ENCODE measurements at regions not wholly inside any gene's neighbourhood (a gene's known extent, or its start where the extent isn't known, plus 50 kb on each side); places are given as distances from the start of the nearest gene placed in this dataset.

- DNase-seq, result no peak
- no peak for TF ChIP-seq GATA1 (IDR thresholded peaks at IDR 0.05; ENCODE audit: low read depth, low read length)
- no peak for TF ChIP-seq POLR2A (IDR thresholded peaks at IDR 0.05; ENCODE audit: low read length)
Measured at GRCh38 chr4:120508036-120508435, 414.5 kb downstream of the PRDM5 start.

- TF ChIP-seq GATA1 (IDR thresholded peaks at IDR 0.05; ENCODE audit: low read depth, low read length) (no peak), POLR2A (IDR thresholded peaks at IDR 0.05; ENCODE audit: low read length) (no peak)
- DNase-seq, result no peak
Measured at GRCh38 chr4:120506536-120506935, 416.0 kb downstream of the PRDM5 start.

GRCh38 chr4:120498678-120499077 is 423.8 kb downstream of the PRDM5 start:
- DNase-seq, result no peak
- TF ChIP-seq GATA1 (IDR thresholded peaks at IDR 0.05; ENCODE audit: low read depth, low read length), result no peak
- TF ChIP-seq POLR2A (IDR thresholded peaks at IDR 0.05; ENCODE audit: low read length), result no peak

GRCh38 chr4:120491481-120491880 is 424.8 kb upstream of the MAD2L1 start:
- TF ChIP-seq POLR2A (IDR thresholded peaks at IDR 0.05; ENCODE audit: low read length) (no peak), GATA1 (IDR thresholded peaks at IDR 0.05; ENCODE audit: low read depth, low read length) (no peak)
- no peak for DNase-seq

GRCh38 chr4:120481756-120482155 is 415.1 kb upstream of the MAD2L1 start:
- TF ChIP-seq POLR2A (IDR thresholded peaks at IDR 0.05; ENCODE audit: low read length) (no peak), GATA1 (IDR thresholded peaks at IDR 0.05; ENCODE audit: low read depth, low read length) (no peak)
- DNase-seq, result no peak

- no peak for DNase-seq
- TF ChIP-seq POLR2A (IDR thresholded peaks at IDR 0.05; ENCODE audit: low read length), result no peak
- no peak for TF ChIP-seq GATA1 (IDR thresholded peaks at IDR 0.05; ENCODE audit: low read depth, low read length)
Measured at GRCh38 chr4:120472447-120473131, 405.9 kb upstream of the MAD2L1 start.

GRCh38 chr4:120466429-120466828 is 399.8 kb upstream of the MAD2L1 start:
- TF ChIP-seq GATA1 (IDR thresholded peaks at IDR 0.05; ENCODE audit: low read depth, low read length) (no peak), POLR2A (IDR thresholded peaks at IDR 0.05; ENCODE audit: low read length) (no peak)
- no peak for DNase-seq

GRCh38 chr4:120454788-120455187 is 388.1 kb upstream of the MAD2L1 start:
- TF ChIP-seq GATA1 (IDR thresholded peaks at IDR 0.05; ENCODE audit: low read depth, low read length), result no peak
- no peak for TF ChIP-seq POLR2A (IDR thresholded peaks at IDR 0.05; ENCODE audit: low read length)
- DNase-seq, result no peak

- DNase-seq, result no peak
- no peak for TF ChIP-seq GATA1 (IDR thresholded peaks at IDR 0.05; ENCODE audit: low read depth, low read length)
- no peak for TF ChIP-seq POLR2A (IDR thresholded peaks at IDR 0.05; ENCODE audit: low read length)
Measured at GRCh38 chr4:120452536-120452935, 385.9 kb upstream of the MAD2L1 start.

- no peak for TF ChIP-seq GATA1 (IDR thresholded peaks at IDR 0.05; ENCODE audit: low read depth, low read length)
- no peak for TF ChIP-seq POLR2A (IDR thresholded peaks at IDR 0.05; ENCODE audit: low read length)
- no peak for DNase-seq
Measured at GRCh38 chr4:120452001-120452400, 385.4 kb upstream of the MAD2L1 start.

- DNase-seq, result no peak
- no peak for TF ChIP-seq POLR2A (IDR thresholded peaks at IDR 0.05; ENCODE audit: low read length)
- no peak for TF ChIP-seq GATA1 (IDR thresholded peaks at IDR 0.05; ENCODE audit: low read depth, low read length)
Measured at GRCh38 chr4:120447774-120448173, 381.1 kb upstream of the MAD2L1 start.

GRCh38 chr4:120446051-120446567 is 379.5 kb upstream of the MAD2L1 start:
- no peak for DNase-seq
- TF ChIP-seq GATA1 (IDR thresholded peaks at IDR 0.05; ENCODE audit: low read depth, low read length) (no peak), POLR2A (IDR thresholded peaks at IDR 0.05; ENCODE audit: low read length) (no peak)

- TF ChIP-seq POLR2A (IDR thresholded peaks at IDR 0.05; ENCODE audit: low read length), result no peak
- TF ChIP-seq GATA1 (IDR thresholded peaks at IDR 0.05; ENCODE audit: low read depth, low read length), result no peak
- no peak for DNase-seq
Measured at GRCh38 chr4:120445186-120445585, 378.5 kb upstream of the MAD2L1 start.

GRCh38 chr4:120443116-120443515 is 376.5 kb upstream of the MAD2L1 start:
- no peak for DNase-seq

GRCh38 chr4:120440730-120441129 is 374.1 kb upstream of the MAD2L1 start:
- TF ChIP-seq POLR2A (IDR thresholded peaks at IDR 0.05; ENCODE audit: low read length), result no peak
- TF ChIP-seq GATA1 (IDR thresholded peaks at IDR 0.05; ENCODE audit: low read depth, low read length), result no peak
- DNase-seq, result no peak

More at GRCh38 chr4:120443116-120443515, 376.5 kb upstream of the MAD2L1 start:
- TF ChIP-seq GATA1 (IDR thresholded peaks at IDR 0.05; ENCODE audit: low read depth, low read length) (no peak), POLR2A (IDR thresholded peaks at IDR 0.05; ENCODE audit: low read length) (no peak)
